IPS DF 19.7 (cell line): ENCODE measurements at regions not wholly inside any gene's neighbourhood (a gene's known extent, or its start where the extent isn't known, plus 50 kb on each side); places are given as distances from the start of the nearest gene placed in this dataset.

Experiments used
- DNase-seq: peaks from one replicate; pipeline ENCODE4 v3.0.0-alpha.2; 2013; ENCODE audit warnings: low read depth, low spot score

DNA sequence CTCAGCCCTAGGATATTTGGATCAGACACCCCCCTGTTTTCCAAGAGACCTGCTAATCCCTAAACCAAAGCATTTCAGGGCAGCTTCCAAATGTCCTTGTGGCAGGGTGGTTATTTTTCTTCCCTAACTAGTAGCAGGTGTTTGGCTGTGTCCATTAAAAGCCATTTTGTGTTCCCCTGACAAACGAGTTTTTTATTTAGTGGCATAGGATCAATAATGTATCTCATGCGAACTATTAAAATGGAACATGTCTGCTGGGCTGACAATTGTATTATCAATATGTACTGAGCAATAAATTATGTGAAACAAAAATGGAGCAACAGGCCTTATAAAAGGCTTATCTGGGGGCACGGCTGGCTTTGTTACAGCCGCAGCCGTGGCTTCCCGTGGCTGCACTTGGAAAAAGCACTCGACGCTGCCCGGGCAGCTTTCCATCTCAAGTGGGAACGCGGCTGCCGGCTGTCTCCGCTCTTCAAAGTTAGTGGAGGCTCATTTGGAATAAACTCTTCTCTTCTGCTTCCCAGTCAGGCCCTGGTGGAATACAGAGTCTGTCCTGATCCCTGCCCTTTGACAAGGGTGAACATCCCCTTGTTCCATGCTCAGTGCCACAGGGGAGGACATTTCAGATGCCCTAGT lies 554.3 kb downstream of the TYW1 start:
- DNase-seq: no peak

DNA sequence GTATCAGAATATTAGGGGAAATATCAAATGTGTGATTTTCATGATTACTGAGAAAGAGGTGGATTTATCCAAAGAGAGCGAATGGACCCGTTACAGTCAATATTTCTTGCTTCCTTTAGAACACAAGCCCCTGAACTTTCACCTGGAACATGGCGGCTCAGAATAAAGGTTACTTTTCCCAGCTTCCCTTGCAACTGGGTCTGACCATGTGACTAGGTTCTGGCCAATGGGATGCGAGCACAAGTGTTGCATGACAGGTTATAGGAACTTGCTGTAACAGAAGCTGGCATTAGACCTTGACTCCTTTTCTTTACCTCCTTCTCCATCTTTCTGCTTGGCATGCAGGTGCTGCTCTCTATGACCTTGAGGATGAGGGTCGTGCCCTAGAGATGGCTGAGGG lies 556.1 kb downstream of the TYW1 start:
- no peak for DNase-seq

DNA sequence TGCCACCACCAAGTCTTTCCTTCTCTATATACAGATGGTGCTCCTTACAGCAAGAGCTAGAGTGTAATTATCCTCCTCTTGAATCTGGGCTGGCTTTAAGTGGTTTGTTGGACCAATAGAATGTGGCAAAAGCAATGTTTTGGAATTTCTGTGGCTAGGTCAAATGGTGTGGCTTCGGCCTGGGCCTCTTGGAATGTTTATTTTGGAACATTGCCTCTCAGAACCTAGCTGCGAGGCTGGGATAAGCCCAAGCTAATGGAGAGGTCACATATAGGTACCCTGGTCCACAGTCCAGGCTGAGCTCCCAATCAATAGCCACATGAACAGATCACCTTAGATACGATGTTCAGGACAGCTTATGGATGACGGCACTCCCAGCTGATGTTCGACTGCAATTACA lies 556.7 kb downstream of the TYW1 start:
- no peak for DNase-seq

DNA sequence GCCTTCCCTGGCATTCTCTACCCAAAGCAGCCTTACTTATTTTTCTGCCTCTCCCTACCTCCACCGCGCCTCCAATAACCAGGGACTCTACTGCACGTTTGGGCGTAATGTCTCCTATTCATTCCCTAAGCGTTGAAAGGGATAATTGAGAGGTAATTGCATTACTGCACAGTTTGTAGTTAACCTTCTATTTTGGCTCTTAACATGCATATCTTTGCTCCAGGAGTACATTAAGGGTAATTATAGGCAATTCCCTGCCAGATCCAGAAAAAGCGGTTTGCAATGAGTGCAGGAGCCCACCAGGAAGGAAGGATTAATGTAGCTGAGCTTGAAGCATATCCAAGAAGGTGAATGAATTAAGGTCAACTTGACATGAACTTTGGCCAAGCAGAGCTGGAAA lies 558.4 kb downstream of the TYW1 start:
- DNase-seq: no peak

DNA sequence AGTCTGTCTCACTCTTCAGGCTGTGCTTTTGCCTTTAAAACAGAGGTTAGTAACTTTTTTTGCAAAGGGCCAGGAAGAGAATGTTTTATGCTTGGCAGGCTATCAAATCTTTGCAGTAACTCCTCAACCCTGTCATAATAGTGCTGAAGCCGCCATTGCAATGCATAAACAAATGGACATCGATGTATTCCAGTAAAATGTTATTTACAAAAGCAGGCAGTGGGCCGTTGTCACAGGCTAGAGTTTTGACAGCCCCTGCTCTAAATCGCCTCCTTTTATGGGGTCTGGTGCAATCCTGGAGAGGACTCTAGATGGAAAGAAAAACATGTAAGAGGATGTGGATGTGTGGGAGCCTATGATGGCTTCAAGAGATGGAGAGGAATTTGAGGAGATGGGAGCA lies 568.3 kb downstream of the TYW1 start:
- no peak for DNase-seq

DNA sequence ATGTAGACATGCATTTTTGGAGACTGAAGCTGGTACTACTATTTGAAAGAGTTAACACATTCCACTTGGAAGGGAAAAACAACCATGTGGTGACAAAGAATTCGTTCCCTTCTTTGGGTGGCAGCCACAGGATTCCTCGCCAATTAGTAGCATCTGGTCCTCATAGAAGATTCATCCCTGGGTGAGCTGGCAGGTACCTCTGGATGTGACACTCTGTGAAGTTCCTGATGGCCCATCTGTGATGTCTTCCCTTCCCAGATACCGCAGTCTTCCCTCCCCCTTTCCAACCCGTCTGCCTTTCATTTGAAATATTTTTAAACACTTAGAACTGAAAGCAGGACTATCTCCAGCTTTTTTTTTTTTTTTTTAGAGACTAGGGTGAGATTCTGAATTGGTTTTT lies 569.5 kb downstream of the TYW1 start:
- no peak for DNase-seq

DNA sequence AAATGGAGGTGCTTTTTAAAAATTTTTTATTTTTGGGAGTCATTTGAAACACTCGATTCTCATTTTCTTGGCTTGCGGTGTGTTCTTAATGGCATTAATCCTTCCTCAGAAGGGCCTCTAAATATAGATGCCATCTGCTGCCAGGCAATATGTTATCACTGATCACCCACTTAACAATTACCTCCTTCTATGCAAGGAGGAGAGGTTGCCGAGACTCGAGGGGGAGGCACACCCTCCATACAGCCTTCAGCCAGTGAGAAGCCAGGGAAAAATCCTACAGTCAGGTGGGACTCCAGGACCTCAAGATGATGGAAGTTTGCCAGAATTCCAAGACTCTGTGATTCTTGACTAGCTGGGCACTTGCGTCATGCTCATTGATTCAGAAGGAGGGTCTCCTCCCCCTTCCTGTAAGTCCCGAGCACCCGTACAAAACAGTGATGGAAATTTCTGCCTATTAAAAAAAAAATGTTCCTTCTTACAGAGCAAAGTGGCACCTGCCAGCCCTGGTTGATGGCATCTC lies 574.5 kb downstream of the TYW1 start:
- DNase-seq: no peak

DNA sequence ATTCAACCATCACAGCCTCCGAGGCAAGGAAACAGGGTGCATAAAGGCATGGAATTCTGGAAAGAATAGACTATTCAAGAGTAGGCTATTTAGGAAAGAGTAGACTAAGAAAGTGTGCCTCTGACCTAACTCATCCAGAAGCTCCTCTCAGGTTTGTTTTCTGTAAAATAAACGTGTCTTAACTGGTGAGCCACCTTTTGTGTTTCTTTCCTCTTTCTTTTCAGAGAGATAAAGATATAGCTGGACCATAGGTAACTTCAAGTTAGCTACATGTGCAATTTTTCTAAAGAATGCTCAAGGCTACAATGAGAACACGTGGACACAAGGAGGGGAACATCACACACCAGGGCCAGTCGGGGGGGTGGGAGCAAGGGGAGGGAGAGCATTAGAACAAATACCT lies 577.0 kb downstream of the TYW1 start:
- DNase-seq: no peak

DNA sequence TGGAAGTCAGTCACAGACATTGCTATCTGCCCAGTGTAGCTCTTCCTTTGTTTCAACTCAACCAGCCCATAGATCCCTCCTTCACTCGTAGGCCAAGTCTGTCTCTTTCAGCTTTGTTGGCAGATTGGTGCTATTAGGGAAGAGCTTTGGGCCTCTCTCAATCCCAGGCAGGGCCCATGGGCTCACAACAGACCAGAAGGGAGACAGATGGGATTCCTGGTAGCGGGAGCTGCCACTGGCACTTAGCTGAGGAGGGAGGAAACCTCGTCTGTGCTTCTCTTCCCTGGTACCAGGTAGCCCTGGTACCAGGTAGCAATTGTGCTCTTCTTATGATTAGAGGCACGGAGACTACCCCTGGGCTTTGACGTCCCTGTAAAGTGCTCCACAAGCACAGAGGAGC lies 592.0 kb downstream of the TYW1 start:
- DNase-seq: no peak

DNA sequence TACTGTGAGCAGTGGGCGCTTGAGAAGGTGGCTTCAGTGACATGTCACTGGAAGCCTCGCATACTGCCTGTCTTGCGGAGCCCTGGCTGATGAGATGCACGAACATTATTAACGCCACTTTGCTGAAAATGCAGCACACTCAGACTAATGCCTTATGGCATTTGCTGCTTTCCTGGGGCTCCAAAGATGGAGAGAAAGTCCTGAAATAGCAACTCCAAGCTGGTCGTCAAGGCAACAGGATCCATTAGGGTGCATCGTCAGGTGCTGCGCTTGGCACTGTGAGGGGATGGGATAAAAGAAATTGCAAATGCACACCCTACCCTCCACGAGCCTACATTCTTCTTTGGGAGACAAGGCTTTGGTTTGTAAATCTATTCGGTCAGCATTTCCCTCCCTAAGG lies 592.5 kb downstream of the TYW1 start:
- DNase-seq: no peak

DNA sequence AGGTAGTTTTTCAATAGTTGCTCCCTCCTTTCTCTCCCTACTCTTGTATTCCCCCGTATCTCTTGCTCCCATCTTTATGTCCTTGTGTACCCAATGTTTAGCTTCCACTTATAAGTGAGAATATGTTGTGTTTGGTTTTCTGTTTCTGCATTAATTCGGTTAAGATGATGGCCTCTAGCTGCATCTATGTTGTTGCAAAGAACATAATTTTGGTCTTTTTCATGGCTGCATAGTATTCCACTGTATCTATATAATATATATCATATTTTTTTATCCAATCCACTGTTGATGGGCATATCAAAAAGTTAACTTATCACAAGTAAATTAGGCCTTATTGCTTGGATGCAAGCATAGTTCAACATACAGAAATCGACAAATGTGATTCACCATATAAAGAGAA lies 594.0 kb downstream of the TYW1 start:
- DNase-seq: no peak

DNA sequence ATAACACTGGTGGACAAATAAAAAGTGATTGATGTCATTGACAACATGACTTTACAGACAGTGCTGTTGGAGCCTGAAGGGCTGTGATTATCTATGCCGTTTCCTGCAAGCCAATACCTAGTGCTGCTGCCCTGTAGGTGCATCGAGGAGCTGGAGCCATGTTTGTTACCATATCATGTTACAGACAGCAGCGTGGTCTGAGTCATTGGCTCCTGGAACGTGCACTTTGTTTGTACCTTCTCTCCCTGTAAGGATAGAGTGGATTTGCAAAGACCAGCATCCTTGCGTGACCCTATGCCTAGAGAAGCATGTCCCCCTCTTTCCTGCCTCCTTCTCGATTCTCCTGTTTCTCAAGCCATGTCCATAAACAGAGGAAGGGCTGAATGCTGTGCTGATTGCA lies 597.2 kb downstream of the TYW1 start:
- no peak for DNase-seq

DNA sequence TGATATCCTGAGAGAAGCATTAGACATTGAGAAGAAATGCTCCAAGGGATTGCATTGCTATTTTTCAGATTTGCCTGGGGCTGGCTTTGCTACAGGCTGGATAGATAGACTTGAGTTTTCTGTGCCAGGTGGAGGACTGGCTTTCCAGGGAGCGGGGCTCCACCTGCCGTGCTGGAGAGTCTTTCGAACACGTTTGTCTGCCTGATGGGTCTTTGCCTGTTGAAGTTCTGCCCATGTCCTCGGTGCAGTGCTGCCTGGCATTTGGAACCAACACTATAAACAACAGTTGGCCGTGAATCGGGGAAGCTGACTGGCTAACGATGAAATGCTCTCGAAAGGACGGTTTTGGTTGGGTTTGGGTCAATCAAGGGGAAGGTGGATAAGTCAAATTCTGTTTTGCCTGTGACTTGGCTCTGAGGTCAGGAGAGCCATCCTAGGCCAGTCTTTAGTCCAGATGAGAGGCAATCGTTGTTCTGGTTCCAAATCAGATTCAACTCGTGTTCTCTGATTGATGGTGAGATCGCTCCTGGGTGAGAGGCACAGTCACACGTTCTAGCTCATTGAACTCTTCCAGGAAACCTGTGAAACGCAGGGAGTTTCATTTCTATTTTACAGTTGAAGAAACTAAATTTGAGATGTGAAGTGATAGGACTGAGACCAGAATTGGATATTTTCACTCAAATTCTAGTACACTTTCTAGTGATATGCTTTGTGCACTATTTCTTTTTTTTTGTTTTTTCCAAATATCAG lies 599.0 kb downstream of the TYW1 start:
- DNase-seq: no peak

DNA sequence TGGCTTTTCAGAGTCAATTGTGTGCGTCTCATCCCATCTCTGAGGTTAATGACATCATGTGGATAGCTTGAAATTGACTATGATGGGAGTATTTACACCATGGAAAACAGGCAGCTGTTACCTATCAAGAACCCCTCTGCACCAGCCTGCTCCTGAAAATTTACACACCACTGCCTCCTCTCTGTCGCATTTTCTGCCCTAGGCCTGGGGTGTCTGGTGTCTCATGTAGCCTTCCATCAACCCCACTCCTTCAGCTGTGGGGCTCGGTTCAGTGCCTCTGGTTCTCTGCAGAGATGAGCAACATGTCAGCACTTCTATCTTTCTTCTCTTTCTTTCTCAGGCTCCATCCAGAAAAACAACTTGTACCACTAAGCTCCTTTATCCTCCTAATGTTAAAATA lies 600.5 kb downstream of the TYW1 start:
- DNase-seq: no peak

DNA sequence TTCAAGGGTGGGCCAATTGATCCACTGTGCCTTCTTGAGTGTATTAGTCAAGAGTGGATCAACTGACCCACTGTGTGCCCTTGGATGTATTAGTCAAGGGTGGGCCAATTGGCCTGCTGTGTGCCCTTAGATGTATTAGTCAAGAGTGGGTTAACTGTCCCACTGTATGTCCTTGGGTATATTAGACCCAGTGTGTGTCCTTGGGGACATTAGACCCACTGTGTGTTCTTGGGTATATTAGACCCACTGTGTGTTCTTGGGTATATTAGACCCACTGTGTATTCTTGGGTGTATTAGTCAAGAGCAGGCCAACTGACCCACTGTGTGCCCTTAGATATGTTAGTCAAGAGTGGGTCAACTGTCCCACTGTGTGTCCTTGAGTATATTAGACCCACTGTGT lies 601.8 kb downstream of the TYW1 start:
- DNase-seq: no peak

DNA sequence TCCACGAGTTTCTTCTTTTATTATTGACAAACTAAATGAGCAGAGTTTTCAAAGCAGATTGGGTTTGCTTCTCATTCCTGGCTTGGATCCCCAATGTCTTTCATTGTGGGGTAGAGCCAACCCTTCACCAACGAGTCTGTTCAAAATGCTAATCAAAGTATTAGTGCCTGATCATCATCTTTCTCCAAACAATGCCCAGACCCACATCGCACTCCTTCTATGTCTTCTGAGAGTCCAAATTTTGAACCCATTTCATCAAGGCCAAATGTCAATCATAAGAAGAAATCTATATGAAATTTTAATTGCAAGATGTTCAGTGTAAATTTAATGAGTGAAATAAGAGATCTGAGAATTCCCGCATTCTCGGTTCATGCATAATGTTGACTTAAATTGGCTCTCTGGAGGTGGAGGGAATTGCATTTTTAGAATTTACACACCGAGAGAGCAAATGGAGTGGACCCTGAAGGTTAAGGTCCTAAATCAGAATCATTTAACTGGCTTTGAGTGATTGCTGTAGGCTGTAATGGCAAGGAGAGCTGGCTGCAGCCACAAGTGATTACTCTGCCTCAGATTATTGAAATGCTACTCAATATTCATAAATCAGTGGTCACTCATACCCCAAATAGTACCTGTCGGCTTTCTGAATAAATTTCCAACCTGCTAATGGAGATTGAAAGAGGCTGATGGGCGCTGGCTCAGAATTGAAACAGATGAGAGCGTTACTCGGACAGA lies 602.9 kb downstream of the TYW1 start:
- no peak for DNase-seq

DNA sequence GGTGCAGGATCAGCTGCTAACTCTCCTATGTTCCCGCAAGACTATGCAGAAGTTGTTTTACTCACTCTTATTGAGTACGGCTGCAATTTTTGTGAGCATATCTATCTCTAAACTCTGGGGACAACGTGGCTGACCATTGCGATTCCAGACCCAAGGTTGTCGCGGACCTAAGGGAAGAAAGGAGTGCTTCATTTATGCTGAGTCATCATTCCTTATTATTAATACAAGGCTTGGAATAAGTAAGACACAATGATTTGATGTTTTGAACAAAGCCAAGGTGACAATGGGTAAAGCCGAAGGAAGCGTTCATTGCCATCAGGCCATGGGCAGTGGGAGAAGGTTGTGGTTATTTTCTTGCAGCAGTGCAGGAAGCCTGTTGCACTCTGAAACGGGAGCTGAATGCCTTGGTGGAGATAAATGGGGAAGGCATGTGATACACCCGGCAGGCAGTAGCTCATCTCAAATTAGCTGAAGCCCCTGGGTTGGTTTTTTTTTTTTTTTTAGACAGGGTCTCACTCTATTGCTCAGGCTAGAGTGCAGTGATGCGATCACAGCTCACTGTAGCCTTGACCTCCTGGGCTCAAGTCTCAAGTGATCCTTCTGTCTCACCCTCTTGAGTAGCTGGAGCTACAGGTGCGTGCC lies 605.7 kb downstream of the TYW1 start:
- no peak for DNase-seq

DNA sequence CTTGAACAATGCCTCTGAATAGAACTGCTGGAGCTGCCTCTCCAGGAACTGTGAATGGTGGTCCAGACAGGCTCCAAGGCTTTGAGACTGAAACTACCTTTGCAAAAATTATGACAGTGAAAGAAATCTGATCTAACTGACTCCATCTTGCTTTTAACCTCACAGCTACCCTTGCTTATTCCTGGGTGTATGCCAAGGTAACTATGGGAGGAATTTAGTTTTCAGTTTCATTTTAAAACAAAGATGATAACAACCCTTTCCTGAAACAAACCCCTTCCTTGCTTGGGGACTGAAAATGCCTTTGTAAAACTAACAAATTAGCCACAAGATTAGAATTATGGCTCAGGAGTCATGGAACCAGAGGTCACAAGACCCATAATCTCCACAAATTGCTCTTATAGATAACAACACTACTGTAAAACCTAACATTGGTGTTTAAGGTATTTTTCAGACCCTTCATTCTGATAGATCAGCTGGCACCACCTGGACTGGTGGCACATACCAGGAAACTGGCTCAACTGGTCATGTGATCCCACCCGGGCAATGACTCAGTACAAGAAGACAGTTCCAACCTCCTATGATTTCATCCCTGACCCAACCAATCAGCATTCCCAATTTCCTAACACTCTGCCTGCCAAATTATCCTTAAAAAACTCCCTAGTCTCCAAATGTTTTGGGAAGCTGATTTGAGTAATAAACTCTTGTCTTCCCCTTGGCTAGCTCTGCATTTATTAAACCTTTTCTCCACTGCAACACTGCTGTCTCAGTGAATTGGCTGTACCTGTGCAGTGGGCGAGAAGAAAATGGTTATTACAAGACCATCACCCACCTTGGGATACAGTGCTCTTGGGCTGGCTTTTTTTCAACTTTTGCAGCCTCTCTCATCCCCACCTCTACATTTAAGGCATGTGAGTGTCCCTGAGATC lies 608.1 kb downstream of the TYW1 start:
- DNase-seq: no peak

DNA sequence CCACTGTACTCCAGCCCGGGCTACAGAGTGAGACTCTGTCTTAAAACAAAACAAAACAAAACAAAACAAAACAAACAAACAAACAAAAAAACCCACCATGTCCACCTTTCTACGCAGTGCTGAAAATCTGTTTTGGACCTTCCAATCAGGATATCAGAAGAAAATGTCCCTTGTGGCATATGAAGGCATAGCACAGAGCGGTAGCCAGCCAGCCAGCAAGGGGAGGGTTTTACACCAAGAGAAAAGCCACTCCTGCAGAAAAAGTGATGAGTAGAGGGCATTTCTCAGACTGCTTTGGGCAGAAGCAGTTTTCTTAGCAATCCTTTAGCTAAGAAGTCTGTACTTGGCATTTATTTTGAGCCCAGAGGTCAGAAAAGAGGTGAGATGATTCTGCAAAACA lies 612.2 kb downstream of the TYW1 start:
- no peak for DNase-seq

DNA sequence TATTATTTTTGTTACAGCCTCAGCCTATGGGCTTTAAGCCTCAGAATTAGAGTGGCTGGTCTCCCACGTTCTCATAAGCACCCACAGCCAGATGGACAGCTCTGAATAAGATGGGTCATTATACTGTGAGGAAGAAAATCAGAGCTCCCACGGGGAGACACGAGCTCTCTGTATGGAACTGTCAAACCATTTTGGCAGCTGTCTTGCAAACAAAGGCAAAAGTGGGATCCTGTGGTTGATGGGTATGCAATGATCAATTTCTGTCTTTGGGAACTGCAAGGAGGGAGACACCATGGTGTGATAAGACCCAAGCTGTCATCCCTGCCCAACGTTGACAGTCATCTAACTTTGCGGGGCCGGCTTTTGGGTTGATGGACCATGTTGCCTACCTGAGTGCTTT lies 614.3 kb downstream of the TYW1 start:
- no peak for DNase-seq

DNA sequence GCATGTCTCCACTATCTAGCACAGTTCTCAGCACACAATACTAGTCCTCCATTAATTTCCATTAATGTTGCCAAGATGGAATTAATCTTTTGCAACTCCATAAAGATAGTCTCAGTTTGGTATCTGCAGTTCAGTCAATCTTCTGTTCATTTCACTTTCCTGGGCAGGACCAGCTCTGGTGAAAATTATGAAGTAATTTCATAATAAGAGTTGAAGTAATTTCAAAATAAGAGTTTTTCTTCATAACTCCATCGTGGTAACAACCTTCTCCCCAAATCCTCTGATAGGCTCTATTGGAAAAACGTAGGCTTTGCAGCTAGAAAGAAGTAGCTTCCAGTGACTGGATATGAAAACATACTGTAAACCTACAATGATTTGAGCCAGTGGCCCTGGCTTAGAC lies 618.2 kb downstream of the TYW1 start:
- DNase-seq: no peak
